GM19035 (cell line): ENCODE measurements at regions not wholly inside any gene's neighbourhood (a gene's known extent, or its start where the extent isn't known, plus 50 kb on each side); places are given as distances from the start of the nearest gene placed in this dataset.

Experiments
- ATAC-seq: cut with Tn5 transposase; IDR thresholded peaks from one replicate; pipeline ENCODE4 v1.9.1; 2021; ENCODE audit not compliant: unreplicated experiment

DNA sequence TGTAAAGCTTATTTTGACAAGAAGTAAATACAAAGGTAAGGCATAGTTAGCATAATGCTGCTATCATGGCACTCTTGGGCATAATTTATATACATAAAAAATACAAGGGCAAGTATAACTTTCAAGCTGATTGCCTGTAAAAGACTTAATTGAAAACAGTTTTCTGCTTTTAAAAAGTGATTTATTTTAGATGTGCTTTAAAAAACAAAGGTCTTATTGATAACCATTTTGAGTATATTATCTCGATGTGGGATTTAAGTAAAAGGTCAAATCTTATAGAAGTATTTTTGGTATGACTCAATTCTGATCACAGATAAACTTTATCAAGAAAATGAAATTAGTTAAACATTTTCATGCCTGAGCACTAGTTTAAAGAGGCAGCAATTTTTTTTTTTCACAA is 175.8 kb downstream of the KCNRG start:
- no peak for ATAC-seq

DNA sequence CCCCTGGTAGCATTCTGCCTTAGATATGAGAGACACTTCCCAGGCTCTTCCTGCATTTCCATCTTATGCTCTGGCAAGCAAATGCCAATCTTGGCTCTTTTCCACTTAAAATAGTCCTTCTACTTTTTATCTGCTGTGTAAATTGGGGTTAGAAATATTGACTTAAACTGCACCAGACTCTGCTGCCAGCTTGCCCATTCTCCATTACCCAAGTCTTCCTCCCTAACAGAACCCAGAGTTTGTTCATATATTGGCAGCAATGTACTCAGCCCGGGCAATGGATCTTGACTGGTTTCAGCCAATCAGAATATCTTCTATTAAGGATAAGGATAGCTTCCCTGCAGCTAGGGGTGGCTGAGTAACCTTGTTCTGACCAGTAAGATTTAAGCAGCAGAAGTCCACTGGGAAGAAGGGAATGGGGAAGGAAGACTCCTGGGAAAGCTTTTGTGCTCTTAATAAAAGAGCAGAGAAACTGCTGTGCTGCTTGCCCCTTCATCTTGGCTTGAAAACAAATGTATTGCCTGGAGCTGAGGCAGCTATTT is 177.1 kb downstream of the KCNRG start:
- no peak for ATAC-seq

DNA sequence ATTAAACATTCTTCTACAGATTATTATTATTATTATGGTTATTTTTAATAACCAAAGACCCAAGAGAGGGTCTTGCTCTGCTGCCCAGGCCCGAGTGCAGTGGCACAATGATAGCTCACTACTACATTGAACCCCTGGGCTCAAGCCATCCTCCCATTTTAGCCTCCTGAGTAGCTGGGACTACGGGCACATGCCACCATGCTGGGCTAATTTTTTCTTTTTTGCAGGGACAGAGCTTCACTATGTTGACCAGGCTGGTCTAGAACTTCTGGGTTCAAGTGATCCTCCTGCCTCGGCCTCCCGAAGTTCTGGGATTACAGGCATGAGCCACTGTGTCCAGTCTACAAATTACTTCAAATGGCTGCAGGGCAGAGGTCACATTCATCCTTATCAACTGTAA is 179.8 kb downstream of the KCNRG start:
- ATAC-seq, result no peak

DNA sequence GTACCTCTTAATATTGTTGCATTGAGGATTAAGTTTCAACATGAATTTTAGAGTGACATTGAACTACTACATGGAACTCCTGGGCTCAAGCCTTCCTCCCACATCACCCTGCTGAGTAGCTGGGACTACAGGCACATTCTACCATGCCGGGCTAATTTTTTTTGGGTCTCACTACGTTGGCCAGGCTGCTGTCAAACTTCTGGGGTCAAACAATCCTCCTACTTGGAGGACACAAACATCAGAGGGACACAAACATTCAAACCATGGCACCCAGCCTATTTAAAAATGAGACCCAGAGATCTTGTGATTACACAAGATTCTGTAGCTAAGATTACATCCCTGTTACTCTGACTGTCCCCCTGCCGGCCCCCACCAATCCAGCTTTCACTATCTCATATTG is 180.9 kb downstream of the KCNRG start:
- no peak for ATAC-seq

DNA sequence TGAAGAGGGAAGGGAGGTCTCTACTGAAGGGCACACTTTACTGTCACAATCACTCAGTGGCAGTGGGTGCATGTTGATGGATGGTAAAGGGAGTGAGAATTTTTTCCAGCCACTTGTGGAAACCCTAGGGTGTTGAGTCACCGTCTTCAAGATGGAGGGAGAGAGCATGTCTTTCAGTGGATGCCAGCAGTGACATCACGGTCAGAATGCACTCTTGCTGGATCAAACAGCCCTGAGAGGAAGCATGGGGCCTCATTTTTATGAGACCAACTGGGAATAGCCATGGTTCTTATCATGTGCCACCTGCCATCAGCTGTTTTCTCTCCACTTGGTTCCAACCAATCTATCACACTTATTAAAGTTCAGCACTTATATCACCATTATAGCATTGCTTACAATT is 182.5 kb downstream of the KCNRG start:
- no peak for ATAC-seq

DNA sequence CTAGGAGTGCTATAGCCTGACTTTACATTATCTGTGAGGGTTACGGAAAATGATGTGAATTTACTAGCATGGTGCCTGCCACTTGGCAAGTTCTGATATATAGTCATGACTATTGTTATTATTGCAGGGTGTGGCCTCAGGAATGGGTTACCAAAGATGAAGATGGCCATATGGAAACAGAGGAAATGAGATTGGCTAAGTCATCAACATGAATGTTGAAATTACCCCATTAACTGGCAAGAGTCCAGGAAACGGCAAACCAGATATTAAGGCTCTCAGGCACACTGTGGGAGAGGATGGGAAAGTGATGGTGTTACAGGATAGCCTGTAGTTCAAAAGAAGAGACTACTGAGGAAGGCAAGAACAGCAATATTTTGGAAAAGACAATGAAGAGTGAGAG is 183.3 kb downstream of the KCNRG start:
- no peak for ATAC-seq

DNA sequence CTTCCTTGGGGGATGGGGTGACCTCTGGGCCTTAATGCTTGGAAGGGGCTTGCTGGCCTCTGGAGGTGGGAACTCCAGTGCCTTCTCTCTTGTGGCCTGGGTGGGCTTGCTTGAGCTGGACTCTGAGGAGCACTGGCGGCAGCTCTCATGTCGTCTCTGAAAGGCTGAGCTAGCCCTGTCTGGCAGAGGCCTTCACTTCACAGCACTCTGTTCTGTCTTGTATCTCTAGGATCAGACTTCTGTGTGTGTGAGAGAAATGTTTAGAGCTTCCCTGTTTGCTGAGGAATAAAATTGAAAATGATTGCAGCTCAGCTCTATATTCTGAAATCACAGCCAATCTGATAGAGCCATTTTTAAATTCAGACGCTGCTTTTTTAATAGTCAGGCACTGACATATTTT is 185.3 kb downstream of the KCNRG start:
- ATAC-seq, result no peak

DNA sequence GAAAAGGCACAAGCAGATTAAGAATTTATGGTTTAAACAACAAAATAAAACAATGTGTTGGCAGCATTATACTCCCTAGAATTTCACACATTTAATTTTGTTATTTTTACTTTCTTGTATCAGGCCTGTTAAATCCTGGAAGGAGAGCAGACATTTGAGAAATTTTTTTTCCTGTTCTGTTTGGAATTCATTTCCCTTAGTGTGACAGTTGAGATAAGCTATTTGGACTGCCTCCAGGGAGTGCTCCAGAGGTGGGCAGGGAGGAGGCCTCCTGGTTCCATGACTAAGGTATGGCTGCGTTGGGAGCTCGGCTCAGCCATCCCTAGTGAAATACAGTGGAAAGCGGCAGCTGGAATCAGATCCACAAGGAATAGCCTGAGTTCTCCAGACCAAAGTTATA is 185.7 kb downstream of the KCNRG start:
- no peak for ATAC-seq

DNA sequence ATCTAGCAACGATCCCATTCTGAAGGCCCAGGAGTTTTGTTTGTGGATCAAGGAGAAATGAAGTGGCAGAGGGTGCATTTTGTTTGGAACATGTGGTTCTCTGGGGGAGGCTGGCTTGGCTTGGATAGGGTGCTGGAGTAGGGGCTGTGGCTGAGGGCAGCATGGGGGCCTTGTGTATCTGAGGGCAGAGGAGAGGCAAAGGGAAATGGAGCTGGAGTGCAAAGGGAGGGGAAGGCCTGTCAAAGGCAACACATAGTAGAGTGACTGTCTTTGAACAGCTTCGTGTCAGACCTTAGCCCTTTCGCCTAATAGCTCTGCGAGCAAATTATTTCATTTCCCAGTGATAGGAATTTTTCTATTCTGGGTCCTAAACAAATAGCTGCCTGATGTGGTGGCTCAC is 187.2 kb downstream of the KCNRG start:
- no peak for ATAC-seq

DNA sequence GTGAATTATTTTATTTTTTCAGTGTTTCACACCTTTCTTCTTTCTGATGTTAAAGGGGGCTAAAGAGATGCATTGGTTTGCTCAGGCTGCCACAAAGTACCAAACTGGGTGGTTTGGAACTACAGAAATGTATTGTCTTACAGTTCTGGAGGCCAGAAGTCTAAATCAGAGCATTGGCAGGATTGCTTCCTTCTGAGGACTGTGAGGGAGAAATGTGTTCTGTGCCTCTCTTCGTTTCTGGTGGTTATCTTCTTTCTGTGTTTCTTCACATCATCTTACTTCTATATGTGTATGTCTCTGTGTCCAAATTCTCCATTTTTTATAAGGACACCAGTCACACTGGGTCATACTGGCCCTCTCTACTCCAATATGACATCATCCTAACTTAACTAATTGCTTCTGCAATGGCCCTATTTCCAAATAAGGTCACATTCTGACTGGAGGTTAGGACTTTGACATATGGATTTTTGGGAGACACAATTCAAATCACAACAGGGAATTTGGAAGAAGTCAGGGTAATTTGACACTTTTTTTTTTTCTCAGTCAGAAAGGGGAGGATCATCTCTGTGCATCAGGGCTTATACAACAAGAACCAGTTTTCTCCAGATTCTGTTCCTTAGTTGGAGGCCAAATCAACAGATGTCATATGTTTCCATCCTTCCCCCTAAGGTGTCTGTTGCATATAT is 188.2 kb downstream of the KCNRG start:
- ATAC-seq, result no peak

DNA sequence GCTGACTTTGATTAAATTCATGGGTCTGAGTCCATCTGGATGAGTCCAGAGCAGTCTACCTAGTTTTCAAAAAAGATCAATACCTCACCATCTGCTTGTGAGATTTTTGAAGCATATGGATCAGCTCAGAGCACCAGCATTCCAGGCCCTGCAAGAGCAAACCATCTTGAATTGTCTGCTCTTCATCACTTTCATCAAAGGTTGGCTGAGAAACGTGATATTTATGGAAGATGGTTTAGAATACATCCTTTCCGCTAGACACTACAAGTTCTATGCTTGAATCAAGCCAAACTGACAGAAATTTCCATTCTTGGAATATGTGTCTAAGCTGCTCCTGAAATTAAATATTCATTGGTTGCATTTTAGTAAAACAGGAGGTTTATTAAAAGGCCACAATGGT is 190.3 kb downstream of the KCNRG start:
- no peak for ATAC-seq

DNA sequence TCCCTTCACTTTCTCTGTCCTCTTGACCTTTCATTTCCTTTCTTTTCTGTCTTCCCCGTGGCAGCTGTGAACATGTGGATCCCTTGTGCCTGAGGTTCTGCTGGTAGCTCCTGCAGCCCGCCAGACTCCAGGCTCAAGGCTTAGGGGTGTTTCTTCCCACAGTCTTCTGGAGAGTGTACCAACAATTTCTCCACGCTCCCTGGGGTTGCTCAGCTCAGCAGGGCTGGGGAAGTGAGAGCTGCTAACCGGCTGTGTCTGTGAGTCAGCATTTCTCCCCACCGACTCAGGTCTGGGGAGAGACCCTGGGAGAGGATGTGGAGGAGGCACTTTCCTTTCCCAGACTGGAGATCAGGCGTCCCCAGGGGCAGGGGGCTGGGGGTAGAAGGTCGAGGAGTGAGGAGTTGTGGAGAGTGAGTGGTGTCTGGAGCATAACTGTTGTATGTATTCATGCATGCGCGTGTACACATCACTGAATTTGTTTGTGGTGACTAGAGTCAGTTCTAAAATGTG is 193.6 kb downstream of the KCNRG start:
- no peak for ATAC-seq

DNA sequence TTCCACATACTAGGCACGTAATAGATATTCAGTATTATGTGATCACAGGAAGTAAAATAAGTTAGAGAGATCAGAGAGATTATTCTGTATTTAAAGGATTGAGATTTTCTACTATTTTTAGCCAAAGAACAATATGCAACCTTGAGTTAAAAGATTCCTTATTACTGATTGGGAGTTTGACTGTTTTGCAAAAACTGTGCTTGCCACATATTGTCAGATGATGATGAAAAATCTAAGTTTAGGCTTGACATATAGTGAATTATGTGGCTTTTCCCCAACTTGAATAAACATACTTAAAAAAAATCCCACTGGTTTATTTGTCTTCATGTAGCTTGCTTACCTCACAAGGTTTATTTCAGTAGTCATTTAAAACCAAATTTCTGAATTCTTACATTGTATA is 194.4 kb downstream of the KCNRG start:
- ATAC-seq, result no peak

DNA sequence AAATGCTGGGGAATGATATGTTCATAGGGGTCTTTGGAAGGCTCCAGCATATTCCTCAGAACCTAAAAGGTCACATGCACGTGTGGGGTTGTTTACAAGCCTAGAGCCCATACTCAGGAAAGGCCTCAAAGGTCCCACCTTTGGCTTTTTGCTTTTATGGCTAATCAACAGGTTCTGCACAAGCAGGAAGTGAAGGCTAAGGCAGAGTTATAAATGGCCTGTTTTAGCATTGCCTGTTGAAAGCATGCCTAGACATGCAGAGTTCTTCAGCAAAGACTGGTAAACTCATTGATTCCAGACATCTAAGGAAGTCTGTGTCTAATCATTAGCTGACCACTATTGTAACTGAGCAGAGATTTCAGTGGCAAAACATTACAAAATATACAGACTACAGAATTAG is 198.3 kb downstream of the KCNRG start:
- no peak for ATAC-seq

DNA sequence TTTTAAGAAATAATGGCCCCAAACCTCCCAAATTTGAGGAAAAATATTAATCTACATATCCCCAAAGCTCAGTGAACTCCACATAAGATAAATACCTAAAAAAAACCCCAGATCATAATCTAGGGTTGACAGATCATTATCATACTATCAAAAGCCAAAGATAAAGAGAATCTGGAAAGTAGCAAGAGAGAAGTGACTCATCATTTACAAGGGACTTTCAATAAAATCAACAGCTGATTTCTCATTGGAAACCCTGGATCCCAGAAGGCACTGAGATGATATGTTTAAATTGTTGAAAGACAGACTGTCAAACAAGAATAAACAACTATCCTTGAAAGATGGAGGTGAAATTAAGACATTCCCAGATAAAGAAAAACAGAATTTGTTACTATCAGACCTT is 199.3 kb downstream of the KCNRG start:
- no peak for ATAC-seq

DNA sequence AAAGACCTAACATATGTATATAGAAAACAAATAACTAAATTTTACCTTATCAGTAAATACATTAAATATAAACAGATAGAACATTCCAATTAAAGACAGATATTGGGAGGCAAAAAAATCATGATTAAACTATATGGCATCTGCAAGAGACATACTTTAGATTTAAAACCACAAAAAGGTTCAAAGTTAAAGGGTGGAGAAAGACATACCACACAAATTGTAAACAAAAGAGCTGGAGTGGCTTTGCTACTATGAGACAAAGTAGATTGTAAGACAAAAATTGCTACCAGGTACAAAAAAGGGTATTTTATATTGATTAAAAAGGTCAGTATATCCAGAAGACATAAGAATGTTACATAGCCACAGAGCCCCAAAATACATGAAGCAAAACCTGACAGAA is 200.2 kb downstream of the KCNRG start:
- no peak for ATAC-seq

DNA sequence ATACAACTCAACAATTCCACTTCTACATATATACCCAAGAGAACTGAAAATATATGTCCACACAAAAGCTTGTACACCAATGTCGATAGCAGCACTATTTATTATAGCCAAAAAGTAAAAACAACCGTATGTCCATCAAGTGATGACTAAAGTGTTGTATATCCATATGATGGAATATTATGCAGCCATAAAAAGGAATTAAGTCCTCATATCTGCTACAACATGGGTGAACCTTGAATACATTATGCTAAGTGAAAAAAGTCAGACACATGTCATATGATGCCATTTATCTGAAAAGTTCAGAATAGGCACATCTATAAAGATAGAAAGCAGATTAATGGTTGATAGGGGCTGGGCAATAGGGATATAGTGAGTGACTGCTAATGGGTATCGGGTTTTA is 204.5 kb downstream of the KCNRG start:
- ATAC-seq, result no peak

DNA sequence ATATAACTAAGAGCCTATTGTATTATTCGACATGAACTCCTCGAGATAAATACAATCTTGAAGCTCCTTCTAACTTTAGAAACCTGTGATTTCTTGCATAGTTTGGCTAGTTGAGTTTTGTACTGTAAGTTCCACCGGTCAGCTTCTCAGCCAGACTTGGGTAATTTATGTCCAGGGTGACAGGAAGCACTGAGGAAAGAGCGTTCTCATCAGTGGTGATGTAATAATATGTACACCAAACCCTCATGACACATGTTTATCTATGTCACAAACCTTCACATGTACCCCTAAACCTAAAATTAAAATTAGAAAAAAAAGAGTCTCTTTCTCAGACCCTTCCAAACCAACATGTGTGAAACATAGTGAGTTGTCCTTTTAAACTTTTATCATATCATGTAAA is 205.7 kb downstream of the KCNRG start:
- no peak for ATAC-seq

DNA sequence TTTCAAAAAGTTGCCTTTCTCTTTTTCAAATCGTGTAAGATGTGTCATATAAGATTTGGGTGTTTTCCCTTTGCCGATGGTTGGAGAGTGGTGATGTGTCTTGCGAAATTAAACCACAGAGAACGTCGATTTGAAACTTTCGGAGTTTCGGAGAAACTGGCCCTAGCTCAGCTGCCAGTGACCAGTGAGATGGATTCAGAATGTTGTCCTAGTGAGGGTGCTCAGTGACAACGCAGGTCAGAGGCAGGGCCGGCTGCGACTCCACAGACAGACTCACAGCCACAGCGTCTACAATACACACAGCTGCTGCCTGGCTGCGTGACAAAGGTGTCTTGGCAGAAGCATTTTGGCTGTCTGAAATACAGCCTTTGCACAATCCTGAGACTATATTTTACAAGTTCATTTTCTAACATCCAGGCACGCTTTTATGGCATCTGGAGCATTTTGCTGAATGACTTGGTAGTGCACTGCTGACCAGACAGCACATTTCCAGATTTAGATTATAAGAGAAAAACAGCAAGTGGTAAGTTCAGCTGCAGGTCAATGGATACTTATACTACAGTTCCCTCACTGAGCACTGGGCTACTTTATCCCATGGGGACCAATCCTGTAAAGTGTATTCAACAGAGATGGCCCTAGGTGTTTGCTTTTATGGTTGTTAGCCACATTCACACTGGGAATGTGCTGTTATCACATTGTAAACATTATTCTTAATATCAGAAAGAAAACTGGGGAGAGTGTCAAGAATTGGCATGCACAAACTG is 207.5 kb downstream of the KCNRG start:
- no peak for ATAC-seq

DNA sequence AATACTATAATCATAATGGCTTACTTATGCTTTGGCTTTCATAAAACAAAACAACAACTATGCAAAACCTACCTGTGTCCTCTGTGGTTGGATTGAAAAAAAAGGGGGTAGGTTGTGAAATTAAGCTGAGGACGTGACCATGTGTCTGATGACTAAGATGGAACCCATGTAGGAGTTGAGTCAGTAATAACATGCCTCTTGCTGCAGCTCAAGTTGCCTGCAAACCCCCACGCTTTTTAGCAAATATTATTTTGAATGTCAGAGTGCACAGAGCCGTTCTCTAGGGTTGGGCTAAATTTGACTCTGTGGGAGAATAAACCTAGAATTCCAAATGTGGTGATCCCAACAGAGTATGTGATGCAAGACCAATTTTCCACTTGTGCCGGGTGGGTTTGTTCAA is 209.3 kb downstream of the KCNRG start:
- peak; percentile 72 for ATAC-seq

DNA sequence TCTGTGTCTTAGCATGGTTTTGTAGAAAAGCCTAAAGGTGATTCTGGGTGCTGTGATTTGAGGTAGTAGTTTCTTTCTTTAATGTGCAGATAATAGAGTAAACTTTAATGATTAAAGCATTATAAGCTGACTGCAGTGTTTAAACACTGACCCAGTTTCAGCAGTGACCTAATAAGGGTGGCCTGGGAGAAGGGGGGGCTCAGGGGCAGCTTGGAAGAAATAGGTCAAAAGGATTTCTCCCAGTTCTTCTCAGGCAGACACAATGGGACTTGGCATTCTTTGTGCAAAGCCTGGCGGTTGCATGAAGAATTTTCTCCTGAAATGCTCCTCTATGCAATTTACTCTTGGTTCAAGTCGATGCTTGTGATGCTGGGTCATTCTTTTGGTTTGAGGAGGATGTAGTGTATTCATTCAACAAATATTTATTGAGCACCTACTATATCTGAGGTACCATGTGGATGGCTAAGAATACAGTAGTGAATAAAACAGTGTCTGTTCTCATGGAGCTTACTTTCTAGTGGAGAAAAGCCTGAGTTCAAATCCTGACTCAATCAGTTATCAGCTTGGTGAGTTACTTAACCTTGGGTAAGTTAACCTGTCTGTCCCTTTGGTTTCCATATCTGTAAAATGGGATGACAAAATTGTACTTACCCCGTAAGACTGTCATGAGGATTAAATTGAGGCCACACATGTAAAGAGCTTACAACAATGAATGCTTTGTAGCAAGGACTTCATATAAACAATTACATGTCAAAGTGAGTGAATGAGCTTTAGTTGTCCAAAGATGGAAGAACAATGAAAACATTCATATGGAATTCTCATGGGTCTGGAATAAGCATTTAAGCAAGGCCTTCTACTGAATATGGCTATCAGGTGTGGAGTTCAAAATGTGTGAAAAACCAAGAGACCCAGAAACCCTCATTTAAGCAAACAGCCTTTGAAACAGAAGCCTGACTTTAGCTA is 210.2 kb downstream of the KCNRG start:
- ATAC-seq, result no peak
